ENCODE measurements at regions not wholly inside any gene's neighbourhood (a gene's known extent, or its start where the extent isn't known, plus 50 kb on each side); places are given as distances from the start of the nearest gene placed in this dataset.

DNA sequence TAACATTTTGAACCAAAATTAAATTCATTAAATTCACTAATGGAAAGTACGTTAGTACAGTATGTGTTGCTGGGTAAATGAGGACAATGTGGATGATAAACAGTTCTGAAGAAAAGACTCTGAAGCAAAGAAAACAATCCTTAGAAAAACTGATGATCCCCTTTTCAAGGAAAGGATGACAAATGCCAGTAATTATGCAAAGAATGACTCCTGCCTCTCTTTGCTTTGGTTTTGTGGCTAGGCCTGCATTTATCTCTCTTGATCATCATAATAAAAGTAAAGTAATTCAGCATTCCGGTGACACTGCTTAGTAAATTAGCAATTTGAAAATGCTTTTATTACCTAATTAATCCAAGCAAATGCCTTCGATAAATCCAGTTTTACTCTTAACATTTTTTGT, 652.2 kb upstream of the DIPK2B start:
- no peak for DNase-seq

DNA sequence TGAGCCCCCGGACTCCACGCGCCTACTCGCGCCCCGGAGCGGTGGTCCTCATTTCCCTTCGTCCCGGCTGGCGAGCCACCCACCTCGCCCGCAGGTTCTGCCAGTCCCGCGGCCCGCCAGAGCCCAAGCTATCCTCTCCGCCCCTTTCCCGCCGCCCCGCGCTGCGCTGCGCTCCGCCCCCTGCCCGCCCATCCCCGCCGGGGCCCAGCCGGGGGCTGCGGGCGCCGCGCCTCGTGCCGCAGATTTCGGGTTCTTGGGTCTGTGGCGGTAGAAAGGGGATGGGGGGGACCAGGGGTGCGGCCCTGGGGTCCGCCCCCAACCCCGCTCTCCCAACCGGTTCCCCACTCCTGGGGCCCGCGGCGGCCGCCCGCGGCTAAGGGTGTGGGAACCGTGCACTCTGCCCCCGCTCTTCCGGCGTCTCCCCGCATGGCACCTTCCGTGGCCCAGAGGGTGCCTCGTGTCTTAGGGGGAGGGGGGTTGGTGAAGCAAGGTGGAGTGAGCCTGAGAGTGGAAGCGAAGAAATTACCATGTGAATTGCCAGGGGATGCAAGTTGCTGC, 650.8 kb upstream of the DIPK2B start:
- DNase-seq: peak; percentile 33

DNA sequence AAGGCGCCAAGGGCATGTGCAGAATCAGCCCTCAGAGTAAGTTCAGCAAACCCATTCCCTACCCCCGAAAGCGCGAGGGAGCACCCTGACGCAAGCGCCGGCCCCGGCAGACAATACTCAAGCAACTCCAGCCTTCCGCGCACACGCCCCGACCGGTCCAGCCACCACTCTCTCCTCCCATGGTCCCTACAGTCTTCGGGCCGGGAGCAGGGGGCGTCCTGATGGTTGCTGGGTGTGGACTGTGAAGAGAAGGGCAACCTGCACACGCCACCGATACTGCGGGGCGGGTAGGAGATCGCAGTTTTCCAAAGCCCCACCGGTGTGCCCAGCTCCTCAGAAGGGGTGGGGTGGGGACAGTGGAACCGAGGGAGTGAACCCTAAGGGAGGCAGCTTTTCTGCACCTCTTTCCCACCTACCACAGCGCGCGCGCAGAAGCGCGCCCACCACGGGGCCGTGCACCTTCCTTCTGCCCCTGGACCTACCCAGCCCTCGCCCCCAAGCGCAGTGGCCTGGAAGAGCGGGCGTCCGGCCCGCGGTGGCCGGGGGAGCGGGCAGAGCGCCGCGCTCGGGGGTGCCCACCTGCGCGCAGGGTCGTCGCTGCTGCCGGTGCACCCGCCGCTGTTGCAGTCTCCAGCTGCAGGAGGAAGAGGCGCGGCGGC, 650.2 kb upstream of the DIPK2B start:
- DNase-seq: peak; percentile 25

DNA sequence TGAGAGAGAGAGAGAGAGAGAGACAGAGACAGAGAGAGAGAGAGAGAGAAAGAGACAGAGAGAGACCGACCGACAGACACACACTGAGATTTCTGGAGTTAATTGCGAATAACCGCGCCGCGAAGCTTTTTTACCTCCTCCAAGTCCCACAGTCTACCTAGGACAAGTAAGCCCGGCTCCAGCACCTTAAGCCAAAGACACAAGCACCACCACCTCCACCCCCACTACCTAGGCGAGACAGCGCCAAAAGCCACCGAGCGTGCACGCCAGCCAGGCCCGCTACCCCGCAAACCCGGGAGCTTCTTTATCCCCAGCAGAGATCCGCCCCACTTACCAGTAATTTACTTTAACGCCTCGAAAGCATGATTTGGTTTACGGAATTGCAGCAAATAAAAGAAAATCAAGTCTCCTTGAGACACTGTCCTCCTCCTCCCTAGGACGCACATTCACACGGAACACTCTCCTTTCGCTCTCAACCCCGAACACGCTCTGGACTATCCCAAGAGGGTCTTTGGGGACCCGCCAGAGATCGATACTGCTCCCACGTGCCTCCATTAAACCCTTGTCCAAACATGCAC, 649.6 kb upstream of the DIPK2B start:
- peak; percentile 2 for DNase-seq

DNA sequence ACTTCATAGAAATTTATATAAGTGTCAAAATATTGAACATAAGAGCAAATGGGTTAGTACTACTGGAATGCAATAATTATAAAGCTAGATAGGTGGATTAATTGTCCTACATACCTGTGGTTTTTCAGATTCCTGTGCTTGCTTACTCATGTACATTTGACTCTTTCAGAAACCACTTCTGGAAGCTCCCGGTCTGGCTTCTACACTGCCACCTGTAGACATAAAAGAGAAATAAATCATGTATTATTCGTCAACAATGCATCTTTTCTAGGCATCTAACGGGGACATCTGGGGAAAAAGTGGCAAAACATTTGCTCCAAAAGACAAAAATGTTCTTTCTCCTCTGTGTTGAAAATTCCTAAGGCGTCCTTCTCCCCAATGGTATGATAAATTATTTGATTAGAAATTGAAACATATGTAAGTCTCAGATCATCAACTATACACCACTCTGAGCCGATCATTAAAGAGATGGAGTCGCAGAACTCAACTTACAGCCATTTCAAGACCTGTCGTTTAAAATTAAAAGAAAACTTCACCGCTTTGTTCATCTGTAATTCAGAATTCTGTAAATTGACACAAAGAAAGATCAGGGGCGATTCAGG, 648.7 kb upstream of the DIPK2B start:
- peak; percentile 26 for DNase-seq

DNA sequence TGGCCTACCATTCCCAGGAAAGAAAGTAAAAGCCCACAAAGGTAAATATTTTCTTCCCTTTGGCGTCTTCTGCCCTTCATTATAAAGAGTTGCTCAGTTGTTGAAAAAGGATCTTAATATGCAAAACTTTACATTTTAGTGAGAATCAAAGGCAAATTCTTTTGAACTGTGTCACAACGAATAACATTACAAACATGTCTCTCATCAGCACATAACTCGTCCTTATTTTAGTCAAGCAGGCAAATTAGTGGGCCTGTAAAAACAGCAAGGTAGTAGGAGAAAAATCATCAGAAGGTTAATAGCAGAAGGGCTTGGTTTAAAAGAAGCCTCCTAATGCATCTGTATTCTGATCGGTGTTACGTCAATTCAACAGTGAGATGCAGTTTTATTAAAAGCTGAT, 647.3 kb upstream of the DIPK2B start:
- no peak for DNase-seq

DNA sequence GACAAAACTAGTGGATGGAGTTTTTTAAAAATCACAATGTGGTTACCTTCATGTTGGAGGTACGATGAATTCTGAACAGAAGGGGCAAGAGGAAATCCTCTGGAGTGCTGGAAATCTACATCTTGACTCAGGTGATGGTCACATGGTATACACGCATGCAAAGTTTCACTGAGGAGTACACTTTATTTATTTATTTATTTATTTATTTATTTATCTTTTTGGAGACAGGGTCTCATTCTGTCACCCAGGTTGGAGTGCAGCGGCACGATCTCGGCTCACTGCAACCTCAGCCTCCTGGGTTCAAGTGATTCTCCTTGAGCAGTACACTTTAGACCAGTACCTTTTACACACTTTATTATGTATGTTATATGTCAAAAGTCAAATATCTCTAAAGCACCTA, 645.7 kb upstream of the DIPK2B start:
- no peak for DNase-seq

DNA sequence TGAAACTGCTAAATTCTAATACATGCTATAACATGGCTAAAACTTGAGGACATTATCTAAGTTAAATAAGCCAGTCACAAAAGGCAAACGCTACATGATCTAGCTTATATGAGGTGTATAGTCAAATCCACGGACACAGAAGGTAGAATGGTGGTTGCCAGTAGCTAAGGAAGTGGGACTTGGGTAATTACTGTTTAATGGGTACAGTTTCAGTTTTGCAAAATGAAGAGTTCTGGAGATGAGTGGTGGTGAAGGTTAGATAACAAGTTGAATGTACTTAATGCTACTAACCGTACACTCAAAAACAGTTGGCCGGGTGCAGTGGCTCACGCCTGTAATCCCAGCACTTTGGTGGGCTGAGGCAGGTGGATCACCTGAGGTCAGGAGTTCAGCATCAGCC, 644.5 kb upstream of the DIPK2B start:
- no peak for DNase-seq

DNA sequence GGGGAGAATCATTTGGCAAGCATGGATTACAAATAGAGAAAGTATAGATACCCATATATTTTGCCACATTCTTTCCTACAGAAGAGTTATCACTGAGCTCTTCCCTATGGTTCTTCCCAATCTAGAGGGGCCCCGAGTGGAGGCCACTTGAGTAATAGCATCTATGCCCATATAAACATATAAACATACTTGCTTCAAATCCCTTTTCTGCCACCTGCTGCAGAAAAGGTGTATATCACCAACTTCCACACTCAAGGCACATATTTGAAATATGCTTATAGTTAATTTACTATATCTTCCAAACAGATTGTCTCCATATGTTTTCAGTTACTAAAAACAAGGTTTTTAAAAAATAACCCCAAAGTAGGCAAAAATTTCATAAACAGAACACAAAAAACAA, 642.8 kb upstream of the DIPK2B start:
- no peak for DNase-seq

DNA sequence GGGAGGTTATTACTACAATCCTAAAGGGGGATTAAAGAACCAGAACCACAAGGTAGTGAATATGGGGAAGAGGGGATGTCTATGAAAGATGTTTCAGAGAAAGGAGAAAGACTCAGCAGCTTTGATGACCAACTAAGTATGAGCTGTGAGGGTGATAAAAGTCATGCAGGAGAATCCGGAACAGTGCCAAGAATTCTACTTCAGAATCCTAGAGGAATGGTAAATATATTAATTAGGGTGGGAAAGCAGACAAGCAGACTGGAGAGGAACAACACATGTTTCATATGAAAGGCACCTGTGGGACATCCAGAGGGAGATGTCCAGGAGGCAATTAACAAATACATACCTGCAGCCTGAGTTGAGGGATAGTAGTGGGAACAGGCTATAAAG, 642.2 kb upstream of the DIPK2B start:
- DNase-seq: no peak

DNA sequence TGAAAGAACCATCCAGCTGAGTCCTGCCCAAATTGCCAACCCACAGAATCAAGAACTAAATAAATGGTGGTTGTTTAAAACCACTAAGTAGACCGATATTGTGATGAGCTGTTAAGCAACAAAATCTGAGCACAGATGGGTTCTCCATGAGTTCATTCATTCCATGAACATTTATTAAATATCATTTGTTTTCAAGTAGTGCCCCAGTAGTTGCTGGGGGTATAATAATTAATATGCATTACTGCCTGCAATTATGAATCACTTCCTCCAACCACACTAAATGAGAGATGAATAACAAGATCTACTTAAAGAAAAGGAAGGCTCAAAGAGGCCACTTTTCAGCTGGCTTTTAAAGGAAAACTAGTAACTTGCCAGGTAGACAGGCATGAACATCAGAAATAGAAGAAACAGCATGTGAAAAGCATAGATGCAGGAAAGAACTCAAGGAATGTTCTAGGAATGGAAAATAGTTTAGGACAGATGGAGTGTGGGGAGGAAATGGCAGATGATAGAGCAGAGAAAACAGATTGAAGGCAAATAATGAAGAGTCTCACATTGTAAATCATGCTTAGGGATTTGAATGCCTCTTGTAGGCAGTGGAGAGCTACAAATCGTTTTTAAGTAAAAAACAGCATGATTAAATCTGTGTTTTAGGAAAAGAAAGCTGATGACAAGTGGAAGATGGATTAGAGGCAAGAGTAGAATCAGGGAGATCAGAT, 641.7 kb upstream of the DIPK2B start:
- no peak for DNase-seq

DNA sequence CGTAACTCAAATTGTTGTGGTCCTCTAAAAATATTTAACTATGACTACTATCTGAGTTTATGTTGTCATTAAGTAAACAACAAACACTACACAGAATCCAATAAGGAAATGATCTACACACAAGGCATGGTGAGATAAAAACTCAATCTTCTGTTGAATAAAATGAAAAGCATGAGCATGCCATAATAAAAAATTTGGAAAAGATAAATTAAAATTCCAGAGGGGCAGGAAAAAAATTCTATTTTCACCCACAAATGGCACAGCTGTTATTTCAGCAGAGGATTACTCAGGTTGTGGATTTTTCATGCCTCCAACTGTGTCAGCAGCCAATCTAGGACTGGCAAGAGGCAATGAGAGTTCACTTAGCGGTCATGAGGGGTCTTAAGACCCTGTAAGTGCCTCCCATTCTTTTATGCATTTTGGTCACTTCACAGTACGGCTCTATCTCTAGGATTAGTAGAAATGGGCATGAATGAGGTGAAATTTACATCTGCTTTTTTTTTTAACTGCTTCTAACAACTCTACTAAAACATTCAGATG, 639.8 kb upstream of the DIPK2B start:
- no peak for DNase-seq

DNA sequence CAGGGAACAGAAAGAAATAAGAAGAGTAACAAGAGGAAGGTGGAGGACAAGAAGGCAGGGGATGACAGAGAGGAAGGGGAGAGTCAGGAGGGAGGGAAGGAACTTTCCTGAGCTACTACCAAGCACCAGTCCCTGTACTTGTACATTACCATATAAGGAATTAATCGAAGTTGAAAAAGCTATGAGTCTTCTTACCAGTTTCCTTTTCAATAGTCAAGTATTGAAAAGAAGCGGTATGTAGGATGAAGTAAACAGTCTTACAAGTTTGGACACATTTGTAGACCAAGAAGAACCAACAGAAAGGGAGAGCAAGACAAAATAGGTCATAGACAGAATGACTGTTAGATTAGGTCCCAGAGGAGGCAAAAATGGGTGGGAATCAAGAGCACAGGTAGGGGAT, 629.7 kb upstream of the DIPK2B start:
- no peak for DNase-seq

DNA sequence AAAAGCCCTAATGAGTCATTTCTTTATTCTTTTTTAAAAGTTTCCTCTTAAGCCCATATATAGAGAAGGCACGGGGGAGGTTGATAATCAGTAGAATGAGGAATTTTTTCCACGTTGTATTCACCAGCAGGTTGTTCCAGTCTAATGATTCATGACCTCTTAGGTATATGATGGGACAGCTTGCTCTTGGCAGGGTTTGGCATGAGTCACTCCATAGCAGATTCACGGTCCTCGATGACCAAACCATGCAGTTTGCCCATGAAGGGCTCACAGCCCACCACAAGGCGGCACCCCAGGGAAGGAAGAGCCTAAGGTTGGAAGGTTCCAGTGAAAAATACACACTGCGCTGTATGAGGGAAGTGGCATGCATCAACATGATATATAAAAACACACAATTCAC, 623.8 kb upstream of the DIPK2B start:
- no peak for DNase-seq

DNA sequence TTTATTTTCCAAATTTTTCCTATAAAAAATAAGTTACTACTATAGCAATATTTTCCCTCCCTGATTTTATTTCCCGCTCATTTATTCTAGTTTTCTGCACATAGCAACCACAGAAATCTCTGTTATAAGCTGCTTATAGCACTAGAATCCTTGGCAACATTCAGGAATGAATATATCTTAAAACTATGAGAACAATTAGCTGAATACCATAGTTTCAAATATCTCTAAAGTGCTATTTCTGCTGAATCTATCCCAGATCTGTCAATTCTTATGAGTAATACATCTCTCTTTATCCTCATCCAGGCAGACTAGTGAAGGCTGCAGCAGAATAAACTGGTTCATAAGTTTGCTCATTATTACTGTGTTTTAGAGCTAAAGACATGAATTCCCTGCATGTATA, 622.9 kb upstream of the DIPK2B start:
- no peak for DNase-seq

DNA sequence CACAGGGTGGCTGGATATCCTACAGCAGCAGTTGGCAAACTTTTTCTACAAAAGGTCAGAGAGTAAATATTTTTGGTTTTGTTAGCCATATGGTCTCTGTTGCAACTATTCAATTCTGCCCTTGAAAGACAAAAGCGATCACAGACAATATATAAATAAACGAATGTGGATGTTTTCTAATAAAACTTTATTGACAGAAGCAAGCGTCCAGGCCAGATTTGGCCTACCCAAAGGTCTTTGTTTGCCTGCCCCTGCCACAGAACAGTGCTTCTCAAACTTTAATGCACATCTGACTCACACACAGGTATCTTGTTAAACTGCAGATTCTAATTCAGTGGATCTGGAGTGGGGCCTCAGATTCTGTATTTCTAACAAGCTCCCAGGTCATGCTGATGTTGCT, 621.4 kb upstream of the DIPK2B start:
- no peak for DNase-seq

DNA sequence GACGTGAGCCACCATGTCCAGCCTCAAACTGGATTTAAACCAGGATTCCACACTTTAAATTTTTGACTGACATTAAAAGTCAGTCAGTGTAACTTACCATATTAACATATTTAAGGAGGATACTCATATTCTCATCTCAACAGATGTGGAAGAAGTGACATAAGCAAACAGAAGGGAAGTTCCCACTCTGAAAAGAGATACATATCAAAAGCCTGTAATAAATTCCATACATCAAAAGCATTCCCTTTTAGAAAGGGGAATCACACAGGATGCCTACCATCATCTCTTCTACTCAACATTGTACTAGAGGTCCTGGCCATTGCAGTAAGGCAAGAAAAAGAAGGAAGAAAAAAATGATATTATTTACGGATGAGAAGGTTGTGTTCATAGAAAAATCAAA, 618.2 kb upstream of the DIPK2B start:
- no peak for DNase-seq

DNA sequence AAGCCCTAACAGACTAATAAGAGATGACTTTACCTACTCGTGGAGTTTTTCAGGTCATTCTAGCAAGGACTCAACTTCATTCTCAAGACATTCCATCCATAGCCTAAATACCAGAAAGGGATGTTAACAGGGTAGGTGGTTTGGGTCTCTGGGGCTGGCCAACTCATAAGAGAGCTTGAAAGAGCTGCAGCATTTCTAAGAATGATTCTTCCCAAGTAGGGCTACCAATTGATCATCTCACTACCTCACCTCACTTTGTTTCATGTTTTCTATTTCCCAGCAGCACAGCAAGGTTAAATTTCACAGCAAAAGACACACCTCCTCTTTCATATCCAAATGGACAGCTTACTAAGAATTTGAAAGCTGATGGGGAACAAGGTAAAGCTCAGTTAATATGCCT, 614.8 kb upstream of the DIPK2B start:
- DNase-seq: no peak

DNA sequence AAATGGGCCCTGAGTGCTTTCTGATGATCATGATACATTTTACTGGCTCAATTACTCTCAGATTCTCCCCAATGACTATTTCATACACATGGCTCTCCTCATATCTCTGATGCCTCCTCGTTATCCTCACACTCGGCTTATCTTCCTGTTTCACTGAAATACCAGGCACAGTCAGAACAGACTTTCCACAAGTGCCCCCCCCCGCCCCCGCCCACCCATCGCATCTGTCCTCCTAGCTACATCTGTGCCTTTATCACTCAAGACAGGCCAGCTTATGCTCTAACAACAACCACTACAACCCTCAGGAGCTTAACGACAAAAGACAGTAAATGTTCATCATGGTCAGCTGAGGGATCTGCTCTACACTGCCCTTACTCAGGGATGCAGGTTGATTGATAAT, 610.6 kb upstream of the DIPK2B start:
- DNase-seq: no peak

DNA sequence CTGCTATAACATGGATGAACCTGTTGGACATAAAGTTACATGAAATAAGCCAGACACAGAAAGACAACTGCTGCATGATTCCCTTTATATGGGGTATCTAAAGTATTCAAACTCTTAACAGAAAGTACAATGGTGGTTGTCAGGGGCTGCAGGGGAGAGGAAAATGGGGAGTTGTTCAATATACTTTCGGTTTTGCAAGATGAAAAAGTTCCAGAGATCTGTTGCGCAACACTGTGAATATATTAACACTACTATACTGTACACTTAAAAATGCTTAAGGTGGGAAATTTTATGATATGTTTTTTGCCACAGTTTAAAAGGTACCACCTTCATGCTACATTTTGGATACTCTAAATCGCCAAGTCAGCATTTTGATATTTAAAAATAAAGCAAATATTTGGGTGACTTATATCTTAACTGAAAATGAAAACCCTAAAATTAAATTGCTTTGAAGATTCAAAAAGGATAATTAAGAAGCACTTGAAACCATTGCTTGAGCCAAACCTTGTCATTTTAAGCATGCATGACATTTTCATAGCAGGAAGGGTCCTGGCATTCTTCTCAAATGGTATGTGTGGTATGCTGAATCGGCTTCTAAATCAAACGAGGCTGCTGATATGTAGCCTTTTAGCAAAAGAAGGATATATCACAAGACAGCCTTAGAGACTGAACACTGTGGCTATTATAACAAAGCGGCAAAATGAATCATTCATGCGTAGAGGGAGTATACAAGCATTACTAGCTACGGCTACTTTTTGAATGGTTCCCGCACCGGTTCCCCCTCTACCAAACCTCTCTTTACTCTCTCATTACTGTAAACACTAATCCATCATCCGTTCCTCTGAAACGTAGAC, 607.1 kb upstream of the DIPK2B start:
- no peak for DNase-seq

DNA sequence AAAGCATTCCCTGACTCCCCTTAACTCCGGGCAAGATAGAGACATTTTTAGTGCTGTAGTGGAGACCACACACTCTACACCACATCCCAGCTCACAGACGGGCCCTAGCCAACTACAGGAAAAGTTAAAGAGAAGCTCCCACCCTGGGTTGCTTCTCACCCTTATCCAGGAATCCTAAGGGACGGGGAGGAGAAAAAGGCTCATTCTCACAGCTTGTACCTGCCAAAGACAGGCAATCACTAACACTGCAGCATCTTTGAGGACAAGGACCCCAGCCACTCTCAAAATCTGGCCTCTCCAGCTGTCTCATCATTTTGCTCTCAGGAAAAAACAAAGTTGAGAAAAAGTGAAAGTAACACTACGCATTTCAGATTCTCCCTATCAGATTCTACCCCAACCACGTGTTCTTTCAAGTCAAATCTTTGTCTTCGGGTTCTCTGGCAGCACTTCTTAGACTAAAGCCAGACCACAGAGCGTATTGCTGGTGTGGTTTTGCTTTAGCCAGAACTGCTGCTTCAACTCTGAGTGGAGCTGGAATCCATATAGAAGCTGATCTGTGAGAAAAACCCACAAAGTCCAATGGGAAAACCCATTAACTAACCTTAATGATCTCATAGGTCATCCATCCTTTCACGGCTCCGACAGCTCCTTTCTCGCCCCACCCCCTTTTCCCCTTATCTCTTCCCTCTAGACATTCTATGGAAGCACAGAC, 605.9 kb upstream of the DIPK2B start:
- no peak for DNase-seq

DNA sequence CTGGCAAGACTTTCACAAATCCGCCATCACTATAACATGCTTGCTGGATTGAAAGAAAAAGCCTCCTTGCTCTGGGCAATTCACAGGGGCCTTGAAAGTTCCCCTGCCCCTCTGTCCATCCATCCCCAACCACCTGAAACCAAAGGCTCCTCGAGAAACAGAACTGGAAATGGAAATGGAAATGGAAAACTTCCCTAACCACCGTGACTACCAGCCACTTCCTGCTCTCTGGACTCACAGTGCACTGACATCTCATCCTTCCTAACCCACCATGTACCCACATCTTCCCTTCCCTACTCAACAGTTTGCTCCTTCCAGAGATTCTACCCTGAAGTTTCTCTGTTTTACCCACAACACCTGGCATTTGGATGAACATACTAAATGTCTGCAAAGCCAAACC, 603.6 kb upstream of the DIPK2B start:
- no peak for DNase-seq
